H1 (cell line): ENCODE measurements at regions not wholly inside any gene's neighbourhood (a gene's known extent, or its start where the extent isn't known, plus 50 kb on each side); places are given as distances from the start of the nearest gene placed in this dataset.

Experiments
- CTCF ChIA-PET: fragments of 300-600 bp; sonication (Branson Sonifier 250); formaldehyde crosslinking; loops from one replicate; lab custom pipeline; 2021; ENCODE audit not compliant: partially characterized antibody; lab: Charles Lee
- POLR2A ChIA-PET: fragments of 300-600 bp; sonication (Branson Sonifier 250); formaldehyde crosslinking; loops from one replicate; lab custom pipeline; 2021; ENCODE audit warnings: inconsistent platforms; ENCODE audit not compliant: partially characterized antibody; lab: Charles Lee
- DNase-seq, 2 experiments: peaks; one replicate each; pipeline versions ENCODE4 v3.0.0 to v3.0.0-alpha.2; 2010 to 2022; ENCODE audit warnings: low spot score in 2 of 2, low read depth in 1 of 2, mixed read lengths in 1 of 2
- FAIRE-seq: peaks from 2 replicates; lab custom pipeline; 2011; peaks lifted over from hg19 to GRCh38; lab: Jason Lieb, UNC
- H2AFZ ChIP-seq: 2 replicates; pipeline ENCODE4 v1.8.1; 2012; ENCODE audit warnings: low read length, inconsistent platforms
- H2AK5ac ChIP-seq: 2 replicates; pipeline ENCODE4 v1.6.1; 2013; ENCODE audit warnings: low read depth, low read length
- H2BK120ac ChIP-seq: replicated peaks from 2 replicates; pipeline ENCODE3; 2013; ENCODE audit warnings: low read depth, low read length, inconsistent platforms
- H2BK12ac ChIP-seq: 2 replicates; pipeline ENCODE4 v1.6.1; 2013; ENCODE audit warnings: low read depth, low read length
- H2BK15ac ChIP-seq: 2 replicates; pipeline ENCODE4 v1.6.1; 2013; ENCODE audit warnings: low read length
- H2BK20ac ChIP-seq: 2 replicates; pipeline ENCODE4 v1.6.1; 2013; ENCODE audit warnings: low read length
- H2BK5ac ChIP-seq: 2 replicates; pipeline ENCODE4 v1.6.1; 2013; ENCODE audit warnings: low read depth, low read length
- H3K14ac ChIP-seq: 2 replicates; pipeline ENCODE4 v1.6.1; 2013; ENCODE audit warnings: inconsistent platforms; ENCODE audit not compliant: insufficient read length
- H3K18ac ChIP-seq: 2 replicates; pipeline ENCODE4 v1.6.1; 2013; ENCODE audit warnings: low read length; ENCODE audit errors: extremely low read depth
- H3K23ac ChIP-seq: 2 replicates; pipeline ENCODE4 v1.6.1; 2013; ENCODE audit warnings: inconsistent platforms; ENCODE audit not compliant: insufficient read length
- H3K23me2 ChIP-seq: 2 replicates; pipeline ENCODE4 v1.6.1; 2013; ENCODE audit warnings: low read depth, low read length
- H3K27ac ChIP-seq: 2 replicates; pipeline ENCODE4 v1.6.1; 2011; ENCODE audit warnings: low read depth, low read length, inconsistent platforms
- H3K27me3 ChIP-seq, 4 experiments: replicated peaks in 1 of 4; 1 replicate in 1 of 4; 2 replicates in 3 of 4; pipeline versions ENCODE4 v1.6.1 to v1.8.1; 2011 to 2013; ENCODE audit warnings: low read length in 3 of 4, mild to moderate bottlenecking in 3 of 4, inconsistent platforms in 2 of 4, mixed read lengths in 2 of 4, moderate library complexity in 1 of 4; ENCODE audit not compliant: control insufficient read depth in 3 of 4, insufficient read depth in 3 of 4; ENCODE audit errors: extremely low read depth in 1 of 4
- H3K36me3 ChIP-seq, 4 experiments: 2 replicates each; pipeline versions ENCODE4 v1.6.1 to v1.8.1; 2011 to 2013; ENCODE audit warnings: mild to moderate bottlenecking in 4 of 4, low read length in 3 of 4, moderate library complexity in 2 of 4, control low read depth in 1 of 4, inconsistent platforms in 1 of 4; ENCODE audit not compliant: insufficient read depth in 4 of 4, control insufficient read depth in 2 of 4
- H3K4ac ChIP-seq: replicated peaks from 2 replicates; pipeline ENCODE3; 2013; ENCODE audit warnings: low read length, low read depth, mixed read lengths, inconsistent platforms; ENCODE audit not compliant: insufficient read length
- H3K4me1 ChIP-seq, 4 experiments: replicated peaks in 1 of 4; 1 replicate in 1 of 4; 2 replicates in 3 of 4; pipeline versions ENCODE4 v1.6.1 to v1.8.1; 2011 to 2013; ENCODE audit warnings: low read length in 3 of 4, inconsistent platforms in 2 of 4, mixed read lengths in 1 of 4; ENCODE audit not compliant: insufficient read depth in 4 of 4, control insufficient read depth in 3 of 4
- H3K4me2 ChIP-seq, 2 experiments: 2 replicates each; pipeline versions ENCODE4 v1.6.1 to v1.8.1; 2011 to 2013; ENCODE audit warnings: low read depth in 2 of 2, low read length in 2 of 2, control low read depth in 1 of 2, inconsistent platforms in 1 of 2, mild to moderate bottlenecking in 1 of 2; ENCODE audit not compliant: insufficient read depth in 1 of 2
- H3K4me3 ChIP-seq, 4 experiments: fragments of 200-600, 300-600 bp in 1 of 4; sonication (generic), shearing (Covaris generic), sonication (Bioruptor Twin) in 1 of 4; 2 replicates each; pipeline versions ENCODE4 v1.5.1 to v1.8.1; 2011 to 2016; ENCODE audit warnings: low read length in 4 of 4, low read depth in 3 of 4, control low read depth in 2 of 4, inconsistent platforms in 2 of 4, mild to moderate bottlenecking in 2 of 4, mixed read lengths in 1 of 4, moderate library complexity in 1 of 4; ENCODE audit not compliant: insufficient read depth in 2 of 4; ENCODE audit errors: extremely low read depth in 1 of 4
- H3K56ac ChIP-seq: replicated peaks from 2 replicates; pipeline ENCODE3; 2013; ENCODE audit warnings: low read depth, mild to moderate bottlenecking, mixed read lengths, low read length, inconsistent platforms; ENCODE audit not compliant: insufficient read length
- H3K79me1 ChIP-seq: 2 replicates; pipeline ENCODE4 v1.6.1; 2013; ENCODE audit warnings: low read depth, low read length, control low read depth
- H3K79me2 ChIP-seq, 2 experiments: 2 replicates each; pipeline versions ENCODE4 v1.6.1 to v1.8.1; 2012 to 2013; ENCODE audit warnings: low read length in 2 of 2, mild to moderate bottlenecking in 2 of 2, inconsistent platforms in 1 of 2; ENCODE audit not compliant: insufficient read depth in 2 of 2, control insufficient read depth in 1 of 2
- H3K9ac ChIP-seq, 4 experiments: replicated peaks in 1 of 4; 1 replicate in 1 of 4; 2 replicates in 3 of 4; pipeline versions ENCODE4 v1.6.1 to v1.8.1; 2011 to 2013; ENCODE audit warnings: low read depth in 3 of 4, low read length in 3 of 4, control low read depth in 2 of 4, mild to moderate bottlenecking in 2 of 4, moderate library complexity in 2 of 4, inconsistent platforms in 1 of 4; ENCODE audit errors: extremely low read depth in 1 of 4
- H3K9me3 ChIP-seq, 2 experiments: 2 replicates each; pipeline versions ENCODE4 v1.6.1 to v1.8.1; 2012 to 2013; ENCODE audit warnings: mild to moderate bottlenecking in 2 of 2, moderate library complexity in 2 of 2, control low read depth in 1 of 2, inconsistent platforms in 1 of 2, low read depth in 1 of 2, low read length in 1 of 2, mixed read lengths in 1 of 2; ENCODE audit not compliant: insufficient read depth in 2 of 2
- H4K20me1 ChIP-seq, 2 experiments: replicated peaks in 1 of 2; 2 replicates each; pipeline versions ENCODE3 to v1.8.1; 2011 to 2013; ENCODE audit warnings: inconsistent platforms in 2 of 2, low read length in 2 of 2, mild to moderate bottlenecking in 1 of 2; ENCODE audit not compliant: insufficient read depth in 2 of 2, control insufficient read depth in 1 of 2
- H4K5ac ChIP-seq: 2 replicates; pipeline ENCODE4 v1.6.1; 2013; ENCODE audit warnings: low read length, low read depth, mixed read lengths, inconsistent platforms; ENCODE audit not compliant: insufficient read length
- H4K8ac ChIP-seq: 2 replicates; pipeline ENCODE4 v1.8.0; 2013; ENCODE audit warnings: mild to moderate bottlenecking, moderate library complexity, low read length, inconsistent platforms; ENCODE audit not compliant: insufficient read depth; ENCODE audit errors: extremely low read depth
- H4K91ac ChIP-seq: replicated peaks from 2 replicates; pipeline ENCODE3; 2013; ENCODE audit warnings: low read length, mixed read lengths, inconsistent platforms; ENCODE audit not compliant: insufficient read length
- BACH1 ChIP-seq: IDR thresholded peaks from 2 replicates; pipeline ENCODE4 v1.6.1; 2012; ENCODE audit warnings: low read length, improper control_type of control experiment
- POLR2A ChIP-seq, 2 experiments: IDR thresholded peaks; 1 replicate in 1 of 2; 2 replicates in 1 of 2; pipeline ENCODE4 v1.6.1; 2011; ENCODE audit warnings: low read depth in 2 of 2, low read length in 2 of 2, mild to moderate bottlenecking in 2 of 2; ENCODE audit errors: control extremely low read depth in 1 of 2
- SRF ChIP-seq: IDR thresholded peaks from 2 replicates; pipeline ENCODE4 v1.6.1; 2011; ENCODE audit warnings: mild to moderate bottlenecking, low read depth, low read length, moderate library complexity
- TEAD4 ChIP-seq: IDR thresholded peaks from 2 replicates; pipeline ENCODE4 v1.6.1; 2012; ENCODE audit warnings: low read depth, low read length, inconsistent platforms, mixed read lengths
- USF2 ChIP-seq: IDR thresholded peaks from 2 replicates; pipeline ENCODE4 v1.6.1; 2011; ENCODE audit warnings: low read length, improper control_type of control experiment
- WGBS, 2 experiments: shearing (Covaris generic) in 1 of 2; methylation state at CpG; one replicate each; pipeline versions ENCODE4 v1.1.6 to v1.1.7; 2013 to 2015; ENCODE audit warnings: low lambda C conversion rate in 2 of 2, mixed read lengths in 2 of 2, inconsistent platforms in 1 of 2, low coverage in 1 of 2, missing lambda C conversion rate in 1 of 2; ENCODE audit not compliant: insufficient replicate concordance in 2 of 2, insufficient coverage in 1 of 2, insufficient read length in 1 of 2; ENCODE audit errors: extremely low coverage in 1 of 2, missing lambda C conversion rate in 1 of 2; 5-methylcytosine and 5-hydroxymethylcytosine counted together

GRCh38 chr14:62123961-62124360 lies 361.7 kb downstream of the SNAPC1 start:
- Histone ChIP-seq H3K4ac (no peak overlapping the region), H2BK120ac (no peak overlapping the region), H2BK12ac (no peak overlapping the region), H4K5ac (no peak overlapping the region), H2AK5ac (no peak overlapping the region), H2AFZ (no peak overlapping the region), H3K23ac (no peak overlapping the region), H3K4me1 (no peaks in the 10 kb centered on the region), H3K27me3 (peaks cover 0 to under 1% (median 0%) of the 10 kb centered on the region in 4 experiments; a peak in 1 of 7 replicates), H3K18ac (no peak overlapping the region), H4K91ac (no peak overlapping the region), H3K4me2 (no peak overlapping the region), H2BK5ac (no peak overlapping the region), H3K27ac (no peak overlapping the region), H4K20me1 (peaks cover 0 to 2% of the 10 kb centered on the region in 2 experiments), H2BK15ac (no peak overlapping the region), H4K8ac (no peak overlapping the region), H3K36me3 (no peaks in the 10 kb centered on the region), H3K79me1 (no peaks in the 10 kb centered on the region), H3K79me2 (no peaks in the 10 kb centered on the region), H3K23me2 (no peaks in the 10 kb centered on the region), H3K14ac (no peak overlapping the region), H3K4me3 (no peak overlapping the region), H3K56ac (no peak overlapping the region), H3K9ac (no peak overlapping the region), H3K9me3 (no peaks in the 10 kb centered on the region), H2BK20ac (no peak overlapping the region)
- DNase-seq, result no peak
- ChIA-PET POLR2A (no interaction called here), CTCF (interaction anchor here (0.6 to 6.3 kb wide), 4 partner anchors 8 to 1086 kb away, joined by 3 to 108 read pairs (median 26); no protein-coding TSS in a partner anchor)
- no peak for FAIRE-seq
- TF ChIP-seq USF2 (no peak), BACH1 (no peak), SRF (no peak), POLR2A (IDR thresholded peaks at IDR 0.05; ENCODE audit: control extremely low read depth in 1 of 2, low read depth in 2 of 2, low read length in 2 of 2) (no peak), TEAD4 (no peak)
- 69% methylated on average over 2 of the region's 2 CpGs; no CpG with 5 or more reads in 1 of the 2 experiments for WGBS, 2 experiments
